Mesenchymal stem cell (in vitro differentiated cells and primary cell): ENCODE measurements at regions not wholly inside any gene's neighbourhood (a gene's known extent, or its start where the extent isn't known, plus 50 kb on each side); places are given as distances from the start of the nearest gene placed in this dataset.

ENCODE experiments used
- DNase-seq: peaks from one replicate; pipeline ENCODE4 v3.0.0-alpha.2; 2013
- H2AFZ ChIP-seq: one replicate; pipeline ENCODE4 v1.6.1; 2013; ENCODE audit warnings: low read depth, mild to moderate bottlenecking, control low read depth, inconsistent platforms, low read length, moderate library complexity
- H2AK5ac ChIP-seq: 2 replicates; pipeline ENCODE4 v1.6.1; 2013; ENCODE audit warnings: low read length, moderate library complexity, mild to moderate bottlenecking, inconsistent platforms; ENCODE audit not compliant: severe bottlenecking
- H2BK120ac ChIP-seq: one replicate; pipeline ENCODE4 v1.6.1; 2013; ENCODE audit warnings: low read depth, mild to moderate bottlenecking, inconsistent platforms, low read length, moderate library complexity
- H2BK12ac ChIP-seq, 2 experiments: one replicate each; pipeline ENCODE4 v1.6.1; 2013; ENCODE audit warnings: inconsistent platforms in 2 of 2, low read length in 2 of 2, mild to moderate bottlenecking in 2 of 2, moderate library complexity in 2 of 2, control low read depth in 1 of 2
- H2BK15ac ChIP-seq: one replicate; pipeline ENCODE4 v1.6.1; 2013; ENCODE audit warnings: mild to moderate bottlenecking, low read depth, inconsistent platforms; ENCODE audit not compliant: poor library complexity, severe bottlenecking
- H2BK5ac ChIP-seq: 2 replicates; pipeline ENCODE4 v1.6.1; 2013; ENCODE audit warnings: low read depth, mild to moderate bottlenecking, low read length, control low read depth, inconsistent platforms; ENCODE audit not compliant: poor library complexity, severe bottlenecking
- H3K14ac ChIP-seq, 2 experiments: one replicate each; pipeline ENCODE4 v1.6.1; 2013; ENCODE audit warnings: inconsistent platforms in 2 of 2, low read length in 2 of 2, control low read depth in 1 of 2, mild to moderate bottlenecking in 1 of 2, moderate library complexity in 1 of 2
- H3K18ac ChIP-seq, 2 experiments: one replicate each; pipeline ENCODE4 v1.6.1; 2013; ENCODE audit warnings: inconsistent platforms in 2 of 2, low read length in 2 of 2, control low read depth in 1 of 2, low read depth in 1 of 2, mild to moderate bottlenecking in 1 of 2
- H3K23ac ChIP-seq, 2 experiments: one replicate each; pipeline ENCODE4 v1.6.1; 2013; ENCODE audit warnings: inconsistent platforms in 2 of 2, low read length in 2 of 2, mild to moderate bottlenecking in 2 of 2, moderate library complexity in 2 of 2, control low read depth in 1 of 2
- H3K27ac ChIP-seq: 2 replicates; pipeline ENCODE4 v1.5.1; 2013; ENCODE audit warnings: mild to moderate bottlenecking, moderate library complexity, low read length, control low read depth, inconsistent platforms; ENCODE audit not compliant: poor library complexity, severe bottlenecking
- H3K27me3 ChIP-seq, 2 experiments: 2 replicates each; pipeline versions ENCODE4 v1.6.1 to v1.7.0; 2013; ENCODE audit warnings: low read length in 2 of 2, mild to moderate bottlenecking in 2 of 2, moderate library complexity in 2 of 2, control low read depth in 1 of 2, inconsistent platforms in 1 of 2; ENCODE audit not compliant: control insufficient read depth in 1 of 2, insufficient read depth in 1 of 2
- H3K36me3 ChIP-seq, 2 experiments: 2 replicates each; pipeline versions ENCODE4 v1.6.1 to v1.7.0; 2013; ENCODE audit warnings: low read length in 2 of 2, control low read depth in 1 of 2, inconsistent platforms in 1 of 2, low read depth in 1 of 2, mild to moderate bottlenecking in 1 of 2; ENCODE audit not compliant: insufficient read depth in 2 of 2, control insufficient read depth in 1 of 2
- H3K4ac ChIP-seq, 2 experiments: one replicate each; pipeline ENCODE4 v1.6.1; 2013; ENCODE audit warnings: inconsistent platforms in 2 of 2, low read length in 2 of 2, mild to moderate bottlenecking in 2 of 2, moderate library complexity in 2 of 2, control low read depth in 1 of 2, low read depth in 1 of 2
- H3K4me1 ChIP-seq: 2 replicates; pipeline ENCODE4 v1.6.1; 2013; ENCODE audit warnings: low read depth, low read length, control low read depth; ENCODE audit not compliant: control insufficient read depth, insufficient read depth
- H3K4me2 ChIP-seq: 2 replicates; pipeline ENCODE4 v1.6.1; 2013; ENCODE audit warnings: low read length, mild to moderate bottlenecking, inconsistent platforms; ENCODE audit not compliant: poor library complexity, severe bottlenecking
- H3K4me3 ChIP-seq, 2 experiments: 2 replicates each; pipeline versions ENCODE4 v1.5.1 to v1.7.0; 2013; ENCODE audit warnings: low read length in 2 of 2, mild to moderate bottlenecking in 2 of 2, control low read depth in 1 of 2, low read depth in 1 of 2; ENCODE audit not compliant: insufficient read depth in 1 of 2
- H3K79me1 ChIP-seq: replicated peaks from 2 replicates; pipeline ENCODE4 v1.6.1; 2013; ENCODE audit warnings: mild to moderate bottlenecking, control low read depth, low read length, inconsistent platforms; ENCODE audit not compliant: poor library complexity, severe bottlenecking
- H3K9ac ChIP-seq: 2 replicates; pipeline ENCODE4 v1.7.0; 2013; ENCODE audit warnings: mild to moderate bottlenecking, low read length, moderate library complexity
- H3K9me3 ChIP-seq: 2 replicates; pipeline ENCODE4 v1.7.0; 2013; ENCODE audit warnings: mild to moderate bottlenecking, low read length; ENCODE audit not compliant: control insufficient read depth
- H4K8ac ChIP-seq: one replicate; pipeline ENCODE4 v1.6.1; 2013; ENCODE audit warnings: inconsistent platforms, mild to moderate bottlenecking, low read length, moderate library complexity
- H4K91ac ChIP-seq: one replicate; pipeline ENCODE4 v1.6.1; 2013; ENCODE audit warnings: mild to moderate bottlenecking, low read length, inconsistent platforms
- WGBS: methylation state at CpG from one replicate; pipeline ENCODE4 v1.1.7; 2013; ENCODE audit warnings: mixed read lengths; 5-methylcytosine and 5-hydroxymethylcytosine counted together

DNA sequence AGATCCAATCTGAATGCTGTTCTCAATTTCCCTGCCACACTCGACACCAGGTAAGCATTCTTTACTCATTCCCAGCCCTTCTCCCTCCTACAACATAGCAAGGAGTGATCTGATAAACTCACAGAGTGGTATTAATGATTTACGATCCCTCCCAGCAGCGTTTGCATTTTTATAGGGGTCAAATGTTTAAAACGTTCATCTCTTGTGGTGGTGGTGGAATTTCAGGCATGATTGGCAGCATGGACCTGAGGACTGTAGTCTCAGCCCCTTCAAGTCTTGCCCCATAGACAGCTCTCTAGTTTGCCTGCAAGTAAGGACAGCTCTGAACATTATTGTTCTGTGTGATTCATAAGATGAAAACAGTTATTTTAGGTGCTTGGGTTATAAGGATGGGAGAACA lies 565.7 kb downstream of the EFNB2 start:
- Histone ChIP-seq H4K8ac (no peak overlapping the region), H3K9me3 (no peaks in the 10 kb centered on the region), H3K36me3 (no peaks in the 10 kb centered on the region), H2BK5ac (no peak overlapping the region), H2BK120ac (no peak overlapping the region), H2BK15ac (no peak overlapping the region), H2AFZ (no peak overlapping the region), H3K4me3 (no peak overlapping the region), H3K27me3 (no peaks in the 10 kb centered on the region), H3K4me2 (no peak overlapping the region), H3K4ac (no peak overlapping the region), H3K9ac (no peak overlapping the region), H3K4me1 (peaks cover 4% of the 10 kb centered on the region), H3K23ac (no peak overlapping the region), H3K14ac (no peak overlapping the region), H4K91ac (no peak overlapping the region), H3K18ac (no peak overlapping the region), H2AK5ac (no peak overlapping the region), H2BK12ac (no peak overlapping the region), H3K79me1 (no peaks in the 10 kb centered on the region), H3K27ac (peak overlapping the region; percentile 38)
- 31% methylated on average over 4 of the region's 4 CpGs for WGBS
- peak; percentile 32 for DNase-seq

DNA sequence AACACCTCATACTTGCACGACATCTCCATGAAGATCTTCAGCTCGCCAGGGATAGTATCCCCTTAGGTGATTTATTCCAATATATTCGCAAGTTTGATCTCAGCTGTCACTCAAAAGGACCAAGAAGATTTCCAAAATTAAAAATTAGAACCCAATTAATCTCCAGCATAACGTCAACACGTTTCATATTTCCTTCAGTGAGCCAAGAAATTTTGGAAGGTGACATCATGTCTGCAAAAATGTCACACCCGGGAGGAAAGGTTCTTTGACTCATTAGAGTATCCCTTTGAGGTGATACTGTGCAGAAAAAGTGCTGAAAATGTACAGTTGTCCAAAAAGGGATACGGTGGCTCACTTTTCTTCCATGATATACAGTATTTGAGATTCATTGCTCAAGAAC lies 569.6 kb downstream of the EFNB2 start:
- no peak overlapping the region for H3K4me2 ChIP-seq
- no peaks in the 10 kb centered on the region for H3K79me1 ChIP-seq
- H3K9me3 ChIP-seq, result no peaks in the 10 kb centered on the region
- no peak overlapping the region for H2BK12ac ChIP-seq
- DNase-seq, result no peak
- H2BK15ac ChIP-seq, result no peak overlapping the region
- no peak overlapping the region for H3K14ac ChIP-seq
- no peaks in the 10 kb centered on the region for H3K36me3 ChIP-seq
- H3K4me3 ChIP-seq, result no peak overlapping the region
- H3K23ac ChIP-seq, result no peak overlapping the region
- no peak overlapping the region for H4K8ac ChIP-seq
- no peaks in the 10 kb centered on the region for H3K27me3 ChIP-seq
- no peak overlapping the region for H3K9ac ChIP-seq
- no peak overlapping the region for H3K4ac ChIP-seq
- H3K27ac ChIP-seq, result no peak overlapping the region
- WGBS, result 94% methylated on average over 7 of the region's 7 CpGs
- no peak overlapping the region for H2AFZ ChIP-seq
- H2BK120ac ChIP-seq, result no peak overlapping the region
- no peak overlapping the region for H3K18ac ChIP-seq
- no peak overlapping the region for H4K91ac ChIP-seq
- no peak overlapping the region for H2BK5ac ChIP-seq
- peaks cover 1% of the 10 kb centered on the region for H3K4me1 ChIP-seq
- no peak overlapping the region for H2AK5ac ChIP-seq

DNA sequence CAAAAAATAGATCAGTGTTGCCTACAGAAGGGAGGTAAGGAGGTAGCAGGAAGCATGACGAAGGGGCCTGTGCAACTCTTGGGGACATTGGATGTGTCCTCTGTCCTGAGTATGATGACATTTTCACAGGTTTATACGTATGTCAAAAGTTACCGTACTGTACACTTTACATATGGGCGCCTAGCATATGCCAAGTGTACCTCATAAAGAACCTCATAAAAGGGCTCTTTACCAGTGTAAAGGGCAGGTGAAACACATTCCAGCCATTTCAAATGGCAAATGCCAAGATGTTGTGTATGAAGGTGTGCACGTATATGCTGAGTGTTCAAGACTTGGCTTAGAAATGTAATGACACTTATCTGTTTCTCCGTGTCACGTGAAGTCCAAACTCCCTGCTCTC lies 573.4 kb downstream of the EFNB2 start:
- Histone ChIP-seq H3K27me3 (no peaks in the 10 kb centered on the region), H3K4me1 (no peaks in the 10 kb centered on the region), H3K36me3 (no peaks in the 10 kb centered on the region), H3K4me3 (no peak overlapping the region), H3K79me1 (no peaks in the 10 kb centered on the region), H3K9ac (no peak overlapping the region), H2AFZ (no peak overlapping the region), H2BK120ac (no peak overlapping the region), H2BK12ac (peak overlapping the region in 1 of 2 experiments; percentile 25), H2AK5ac (no peak overlapping the region), H3K23ac (no peak overlapping the region), H3K27ac (no peak overlapping the region), H2BK15ac (no peak overlapping the region), H3K4me2 (no peak overlapping the region), H4K91ac (no peak overlapping the region), H2BK5ac (no peak overlapping the region), H3K9me3 (no peaks in the 10 kb centered on the region), H3K14ac (no peak overlapping the region), H4K8ac (no peak overlapping the region), H3K18ac (no peak overlapping the region), H3K4ac (no peak overlapping the region)
- DNase-seq, result no peak
- WGBS, result 97% methylated on average over 6 of the region's 7 CpGs

DNA sequence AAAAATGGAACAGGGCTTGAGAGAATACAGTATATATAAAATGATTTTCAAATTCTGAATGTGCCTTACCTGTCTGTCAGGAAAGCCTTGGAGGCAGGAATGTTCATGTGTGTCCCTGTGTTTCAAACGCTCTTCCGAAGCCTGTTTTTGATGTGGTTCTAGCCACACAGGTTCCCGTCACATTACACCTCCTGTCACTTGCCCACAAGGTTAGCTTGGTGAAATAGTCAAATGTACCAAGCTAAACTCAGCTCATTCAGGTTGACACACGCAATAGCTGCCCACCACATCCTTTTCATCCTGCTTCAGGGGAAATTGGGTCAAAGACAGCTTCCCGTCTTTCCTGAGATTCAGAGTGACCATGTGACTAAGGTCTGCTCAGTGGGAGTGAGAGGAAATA lies 574.0 kb downstream of the EFNB2 start:
- DNase-seq, result no peak
- H2BK5ac ChIP-seq, result no peak overlapping the region
- no peak overlapping the region for H2BK120ac ChIP-seq
- no peak overlapping the region for H4K91ac ChIP-seq
- H2BK15ac ChIP-seq, result no peak overlapping the region
- H3K23ac ChIP-seq, result no peak overlapping the region
- WGBS, result 95% methylated on average over 5 of the region's 5 CpGs
- H3K14ac ChIP-seq, result no peak overlapping the region
- H2AK5ac ChIP-seq, result no peak overlapping the region
- no peak overlapping the region for H4K8ac ChIP-seq
- no peaks in the 10 kb centered on the region for H3K27me3 ChIP-seq
- no peaks in the 10 kb centered on the region for H3K36me3 ChIP-seq
- H2AFZ ChIP-seq, result no peak overlapping the region
- no peak overlapping the region for H3K9ac ChIP-seq
- H2BK12ac ChIP-seq, result no peak overlapping the region
- H3K18ac ChIP-seq, result no peak overlapping the region
- no peaks in the 10 kb centered on the region for H3K79me1 ChIP-seq
- no peak overlapping the region for H3K4me2 ChIP-seq
- no peak overlapping the region for H3K4ac ChIP-seq
- no peaks in the 10 kb centered on the region for H3K9me3 ChIP-seq
- no peak overlapping the region for H3K27ac ChIP-seq
- no peak overlapping the region for H3K4me3 ChIP-seq
- no peaks in the 10 kb centered on the region for H3K4me1 ChIP-seq
